ENCODE measurements at regions not wholly inside any gene's neighbourhood (a gene's known extent, or its start where the extent isn't known, plus 50 kb on each side); places are given as distances from the start of the nearest gene placed in this dataset.

GRCh38 chr1:83493633-83494032, 505.3 kb downstream of the TTLL7 start:
- Histone ChIP-seq H3K27me3 (replicated peaks in 1 of 2; ENCODE audit: control insufficient read depth in 2 of 2, insufficient read depth in 2 of 2, low read length in 1 of 2) (no peaks in the 10 kb centered on the region), H4K20me1 (ENCODE audit: control insufficient read depth, insufficient read depth) (no peaks in the 10 kb centered on the region), H3K79me2 (ENCODE audit: control insufficient read depth, insufficient read depth, low read length) (no peaks in the 10 kb centered on the region), H3K4me2 (ENCODE audit: control insufficient read depth, insufficient read depth) (no peak overlapping the region), H3K36me3 (ENCODE audit: control insufficient read depth in 2 of 2, insufficient read depth in 2 of 2, low read length in 1 of 2) (no peaks in the 10 kb centered on the region), H3K27ac (ENCODE audit: control insufficient read depth, insufficient read depth) (no peak overlapping the region), H3K9me3 (replicated peaks; ENCODE audit: control insufficient read depth, insufficient read depth, low read length) (peaks cover 2% of the 10 kb centered on the region), H3K9ac (ENCODE audit: control insufficient read depth, insufficient read depth, low read length) (no peak overlapping the region), H2AFZ (ENCODE audit: control insufficient read depth, low read depth, low read length) (no peak overlapping the region), H3K4me1 (ENCODE audit: control insufficient read depth, insufficient read depth, low read length) (peaks cover 6% of the 10 kb centered on the region; the same call in 1 of the 2 replicates), H3K4me3 (no peak overlapping the region)
- no peak for DNase-seq (ENCODE audit: low read depth, low spot score)
- intact Hi-C loops (cut with micrococcal nuclease; ENCODE audit: unreplicated experiment), result no loop called here
- FAIRE-seq, result no peak
- ATAC-seq, result no peak
- no peak for TF ChIP-seq PAX5 (IDR thresholded peaks at IDR 0.05; ENCODE audit: borderline replicate concordance, low read depth, low read length)
- TF ChIP-seq CBX3 (IDR thresholded peaks at IDR 0.05; ENCODE audit: borderline replicate concordance, low read depth), result no peak
- TF ChIP-seq BACH1 (IDR thresholded peaks at IDR 0.05; ENCODE audit: borderline replicate concordance), result no peak
- TF ChIP-seq, protein P1, sequence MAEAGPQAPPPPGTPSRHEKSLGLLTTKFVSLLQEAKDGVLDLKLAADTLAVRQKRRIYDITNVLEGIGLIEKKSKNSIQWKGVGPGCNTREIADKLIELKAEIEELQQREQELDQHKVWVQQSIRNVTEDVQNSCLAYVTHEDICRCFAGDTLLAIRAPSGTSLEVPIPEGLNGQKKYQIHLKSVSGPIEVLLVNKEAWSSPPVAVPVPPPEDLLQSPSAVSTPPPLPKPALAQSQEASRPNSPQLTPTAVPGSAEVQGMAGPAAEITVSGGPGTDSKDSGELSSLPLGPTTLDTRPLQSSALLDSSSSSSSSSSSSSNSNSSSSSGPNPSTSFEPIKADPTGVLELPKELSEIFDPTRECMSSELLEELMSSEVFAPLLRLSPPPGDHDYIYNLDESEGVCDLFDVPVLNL (IDR thresholded peaks at IDR 0.05; ENCODE audit: low read depth, low read length), result no peak
- TF ChIP-seq FOXM1 (IDR thresholded peaks at IDR 0.05; ENCODE audit: low read depth, low read length), result no peak
- no peak for TF ChIP-seq PBX3 (IDR thresholded peaks at IDR 0.05; ENCODE audit: insufficient replicate concordance, low read depth, low read length)
- in situ Hi-C loops (cut with MboI), result no loop called here
- ChIA-PET RAD21 (ENCODE audit: unreplicated experiment) (no interaction called here), POLR2A (interaction anchor here (0.9 kb wide), 1 partner anchor 14 kb away, joined by 3 read pairs; no protein-coding TSS in a partner anchor), CTCF (no interaction called here), SMC1A (ENCODE audit: uncharacterized antibody, unreplicated experiment) (interaction anchor here (1.0 kb wide), 1 partner anchor 9 kb away, joined by 3 read pairs; no protein-coding TSS in a partner anchor)
- no TSS peak for BruUV-seq (replicated peaks)
- 73% methylated on average over 2 of the region's 2 CpGs for WGBS (ENCODE audit: insufficient coverage, insufficient replicate concordance, low lambda C conversion rate, missing lambda C conversion rate)
